ENCODE measurements at regions not wholly inside any gene's neighbourhood (a gene's known extent, or its start where the extent isn't known, plus 50 kb on each side); places are given as distances from the start of the nearest gene placed in this dataset.
"Not testable (repeated sequence)": the region's sequence is repeated elsewhere in the genome, so short reads cannot be mapped to it uniquely, and the experiment has no call there.

DNA sequence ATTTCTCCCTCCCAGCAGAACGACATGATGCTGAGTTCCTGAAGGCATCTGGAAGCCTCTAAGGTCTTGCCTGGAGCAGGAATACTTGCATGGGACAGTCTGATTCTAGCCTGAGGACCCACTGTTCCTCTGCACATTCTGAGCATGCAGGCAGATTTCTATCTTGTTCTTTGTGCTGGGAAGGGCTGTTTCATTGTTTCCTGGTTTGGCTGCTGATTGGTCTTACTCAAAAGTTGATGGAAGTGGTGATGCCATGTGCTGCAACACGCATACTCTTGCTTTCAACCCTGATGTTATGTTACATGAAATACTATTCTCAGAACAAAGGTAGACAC is 307.0 kb downstream of the GATA3 start:
- no peak overlapping the region for H3K27ac Mint-ChIP-seq
- H3K9me3 Mint-ChIP-seq, result no peaks in the 10 kb centered on the region
- Histone ChIP-seq H3K4me3 (ENCODE audit: low read length) (no peak overlapping the region), H3K4me1 (ENCODE audit: insufficient read depth, low read length) (peaks cover 29% of the 10 kb centered on the region), H3K27me3 (ENCODE audit: control insufficient read depth in 1 of 2, insufficient read depth in 2 of 2, low read length in 2 of 2) (no peaks in the 10 kb centered on the region), H3K27ac (ENCODE audit: low read depth in 1 of 2, low read length in 2 of 2) (no peak overlapping the region), H3K36me3 (ENCODE audit: insufficient read depth, low read length) (no peaks in the 10 kb centered on the region), H3K9me3 (ENCODE audit: control insufficient read depth in 1 of 2, insufficient read depth in 1 of 2, low read length in 2 of 2) (no peaks in the 10 kb centered on the region)
- TF ChIP-seq, protein P1, sequence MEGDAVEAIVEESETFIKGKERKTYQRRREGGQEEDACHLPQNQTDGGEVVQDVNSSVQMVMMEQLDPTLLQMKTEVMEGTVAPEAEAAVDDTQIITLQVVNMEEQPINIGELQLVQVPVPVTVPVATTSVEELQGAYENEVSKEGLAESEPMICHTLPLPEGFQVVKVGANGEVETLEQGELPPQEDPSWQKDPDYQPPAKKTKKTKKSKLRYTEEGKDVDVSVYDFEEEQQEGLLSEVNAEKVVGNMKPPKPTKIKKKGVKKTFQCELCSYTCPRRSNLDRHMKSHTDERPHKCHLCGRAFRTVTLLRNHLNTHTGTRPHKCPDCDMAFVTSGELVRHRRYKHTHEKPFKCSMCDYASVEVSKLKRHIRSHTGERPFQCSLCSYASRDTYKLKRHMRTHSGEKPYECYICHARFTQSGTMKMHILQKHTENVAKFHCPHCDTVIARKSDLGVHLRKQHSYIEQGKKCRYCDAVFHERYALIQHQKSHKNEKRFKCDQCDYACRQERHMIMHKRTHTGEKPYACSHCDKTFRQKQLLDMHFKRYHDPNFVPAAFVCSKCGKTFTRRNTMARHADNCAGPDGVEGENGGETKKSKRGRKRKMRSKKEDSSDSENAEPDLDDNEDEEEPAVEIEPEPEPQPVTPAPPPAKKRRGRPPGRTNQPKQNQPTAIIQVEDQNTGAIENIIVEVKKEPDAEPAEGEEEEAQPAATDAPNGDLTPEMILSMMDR (IDR thresholded peaks at IDR 0.05), result no peak
- H3K36me3 Mint-ChIP-seq (ENCODE audit: low read depth), result no peaks in the 10 kb centered on the region
- ATAC-seq (ENCODE audit: poor library complexity) (no peak), DNase-seq (no peak)
- intact Hi-C loops (cut with DNase I, micrococcal nuclease), result no loop called here
- ChIA-PET POLR2A (interaction anchor here (1.9 kb wide), 1 partner anchor 29 kb away, joined by 9 read pairs; no protein-coding TSS in a partner anchor), CTCF (no interaction called here)
- H3K27me3 Mint-ChIP-seq, result no peaks in the 10 kb centered on the region
- peaks cover 37% of the 10 kb centered on the region for H3K4me1 Mint-ChIP-seq (ENCODE audit: low read depth)
- no peak overlapping the region for H3K4me3 Mint-ChIP-seq

DNA sequence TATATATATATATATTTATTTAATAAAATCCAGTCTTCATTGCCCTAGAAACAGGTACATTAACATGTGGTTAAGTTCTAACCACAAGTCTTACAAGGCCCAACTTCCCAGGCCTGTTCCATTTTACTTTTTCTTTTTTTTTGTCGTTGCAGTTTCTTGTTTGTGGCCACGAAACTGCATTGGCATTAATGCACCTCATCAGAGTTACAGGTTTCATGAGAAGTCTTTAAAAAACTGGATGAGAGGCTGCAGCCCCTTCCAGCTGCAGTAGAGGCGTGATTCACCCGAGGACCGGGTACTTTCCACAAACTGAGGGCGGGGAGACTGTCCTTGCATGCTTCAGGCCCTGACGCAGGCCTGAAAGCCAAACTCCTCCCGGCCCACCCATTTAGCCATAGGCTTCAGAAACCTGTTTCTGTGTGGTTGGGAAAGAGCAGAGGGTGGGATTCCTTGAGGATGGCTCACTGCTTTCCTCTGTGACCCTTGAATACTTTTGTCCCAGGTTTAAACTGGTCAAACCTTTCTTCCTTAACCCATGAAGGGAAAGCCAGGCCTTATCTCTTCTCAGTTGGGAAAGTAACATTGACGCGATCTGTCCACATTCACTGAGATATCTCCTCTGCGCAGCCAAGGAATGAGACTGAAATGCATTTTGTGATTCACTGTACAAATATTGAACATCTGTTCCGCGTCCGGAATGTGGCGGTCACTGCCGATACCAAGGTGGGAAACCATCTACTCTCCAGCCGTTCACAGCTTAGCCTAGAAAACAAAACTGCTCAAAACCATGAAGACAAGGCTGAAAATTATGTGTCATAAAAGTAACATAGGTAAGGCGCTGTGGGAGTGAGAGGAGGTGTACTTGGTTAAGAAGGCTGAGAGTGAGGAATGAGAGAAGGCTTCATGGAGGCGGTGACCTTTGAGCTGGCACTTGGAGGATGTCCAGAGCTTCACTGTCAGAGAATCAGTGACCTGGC is 311.7 kb downstream of the GATA3 start:
- Histone ChIP-seq H3K4me3 (ENCODE audit: low read length) (no peak overlapping the region), H3K36me3 (ENCODE audit: insufficient read depth, low read length) (no peaks in the 10 kb centered on the region), H3K27ac (ENCODE audit: low read depth in 1 of 2, low read length in 2 of 2) (peak overlapping the region in 1 of 2 donors; percentile 50), H3K27me3 (ENCODE audit: control insufficient read depth in 1 of 2, insufficient read depth in 2 of 2, low read length in 2 of 2) (no peaks in the 10 kb centered on the region), H3K9me3 (ENCODE audit: control insufficient read depth in 1 of 2, insufficient read depth in 1 of 2, low read length in 2 of 2) (no peaks in the 10 kb centered on the region), H3K4me1 (ENCODE audit: insufficient read depth, low read length) (peaks cover 32% of the 10 kb centered on the region)
- peak; percentile 85 for ATAC-seq (ENCODE audit: poor library complexity)
- POLR2A ChIA-PET, result interaction anchor here (1.1 to 1.7 kb wide), 3 partner anchors 13 to 72 kb away, joined by 3 to 5 read pairs (median 4); no protein-coding TSS in a partner anchor
- no peaks in the 10 kb centered on the region for H3K9me3 Mint-ChIP-seq
- TF ChIP-seq, protein P1 (IDR thresholded peaks at IDR 0.05), result no peak
- H3K27me3 Mint-ChIP-seq, result no peaks in the 10 kb centered on the region
- H3K36me3 Mint-ChIP-seq (ENCODE audit: low read depth), result no peaks in the 10 kb centered on the region
- peak overlapping the region; percentile 35 for H3K4me3 Mint-ChIP-seq
- CTCF ChIA-PET, result interaction anchor here (1.2 to 1.4 kb wide), 2 partner anchors 14 to 78 kb away, joined by 3 read pairs; no protein-coding TSS in a partner anchor
- peaks cover 41% of the 10 kb centered on the region for H3K4me1 Mint-ChIP-seq (ENCODE audit: low read depth)
- peak overlapping the region; percentile 76 for H3K27ac Mint-ChIP-seq
- DNase-seq, result peak in 12 of 14 experiments; percentile 1 to 88 (median 32)
- intact Hi-C loops (cut with DNase I, micrococcal nuclease), result loop anchor here in 1 of 2 experiments (5.0 kb wide), 1 partner anchor 36 kb away; no protein-coding TSS in a partner anchor

DNA sequence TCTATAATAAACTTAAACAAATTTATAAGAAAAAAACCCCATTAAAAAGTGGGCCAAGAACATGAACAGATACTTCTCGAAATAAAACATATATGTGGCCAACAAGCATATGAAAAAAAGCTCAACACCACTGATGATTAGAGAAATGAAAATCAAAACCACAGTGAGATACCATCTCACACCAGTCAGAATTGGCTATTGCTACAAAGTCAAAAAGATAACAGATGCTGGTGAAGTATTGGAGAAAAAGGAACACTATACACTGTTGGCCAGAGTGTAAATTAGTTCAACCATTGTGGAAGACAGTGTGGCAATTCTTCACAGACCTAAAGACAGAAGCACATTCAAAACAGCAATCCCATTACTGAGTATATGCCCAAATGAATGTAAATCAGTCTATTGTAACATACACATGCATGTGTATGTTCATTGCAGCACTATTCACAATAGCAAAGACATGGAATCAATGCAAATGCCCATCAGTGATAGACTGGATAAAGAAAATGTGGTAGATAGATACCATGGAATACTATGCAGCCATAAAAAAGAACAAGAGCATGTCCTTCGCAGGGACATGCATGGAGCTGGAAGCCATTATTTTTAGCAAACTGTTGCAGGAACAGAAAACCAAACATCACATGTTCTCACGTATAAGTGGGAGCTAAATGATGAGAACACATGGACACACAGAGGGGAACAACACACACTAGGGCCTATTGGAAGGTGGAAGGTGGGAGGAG is 313.4 kb downstream of the GATA3 start:
- peak overlapping the region; percentile 11 for H3K27ac Mint-ChIP-seq
- not testable (repeated sequence) for DNase-seq; H3K9me3 Mint-ChIP-seq; H3K9me3 ChIP-seq (ENCODE audit: control insufficient read depth in 1 of 2, insufficient read depth in 1 of 2, low read length in 2 of 2); H3K27me3 Mint-ChIP-seq; H3K36me3 ChIP-seq (ENCODE audit: insufficient read depth, low read length); H3K27ac ChIP-seq (ENCODE audit: low read depth in 1 of 2, low read length in 2 of 2); H3K4me3 ChIP-seq (ENCODE audit: low read length); H3K27me3 ChIP-seq (ENCODE audit: control insufficient read depth in 1 of 2, insufficient read depth in 2 of 2, low read length in 2 of 2); H3K36me3 Mint-ChIP-seq (ENCODE audit: low read depth); H3K4me3 Mint-ChIP-seq; ATAC-seq (ENCODE audit: poor library complexity)
- CTCF ChIA-PET, result interaction anchor here (1.2 kb wide), 1 partner anchor 12 kb away, joined by 3 read pairs; no protein-coding TSS in a partner anchor
- POLR2A ChIA-PET, result interaction anchor here (1.6 kb wide), 1 partner anchor 71 kb away, joined by 4 read pairs; no protein-coding TSS in a partner anchor
- H3K4me1 ChIP-seq (ENCODE audit: insufficient read depth, low read length), result peaks cover 29% of the 10 kb centered on the region
- H3K4me1 Mint-ChIP-seq (ENCODE audit: low read depth), result peaks cover 41% of the 10 kb centered on the region
- intact Hi-C loops (cut with DNase I, micrococcal nuclease), result loop anchor here in 1 of 2 experiments (5.0 kb wide), 1 partner anchor 34 kb away; no protein-coding TSS in a partner anchor

Data from CD4-positive, alpha-beta T cell (primary cell).